Kidney (tissue), 13 donors: ENCODE measurements at regions not wholly inside any gene's neighbourhood (a gene's known extent, or its start where the extent isn't known, plus 50 kb on each side); places are given as distances from the start of the nearest gene placed in this dataset.

Experiments
- DNase-seq, 5 donors: peaks; one replicate each; pipeline ENCODE4 v3.0.0-alpha.2; 2013 to 2020
- FAIRE-seq: peaks from 2 replicates; lab custom pipeline; 2012; peaks lifted over from hg19 to GRCh38; lab: Jason Lieb, UNC
- H3K27ac ChIP-seq, 2 donors: one replicate each; pipeline ENCODE4 v1.7.0; 2013; ENCODE audit warnings: low read depth in 2 of 2, low read length in 2 of 2, inconsistent platforms in 1 of 2
- H3K27me3 ChIP-seq: one replicate; pipeline ENCODE4 v1.7.1; 2013; ENCODE audit warnings: low read length, inconsistent platforms; ENCODE audit not compliant: control insufficient read depth, insufficient read depth
- H3K36me3 ChIP-seq, 3 donors: one replicate each; pipeline versions ENCODE4 v1.7.0 to v1.7.1; 2013; ENCODE audit warnings: low read length in 3 of 3, control low read depth in 1 of 3, inconsistent platforms in 1 of 3; ENCODE audit not compliant: insufficient read depth in 3 of 3, control insufficient read depth in 2 of 3
- H3K4me1 ChIP-seq, 3 donors: one replicate each; pipeline versions ENCODE4 v1.7.0 to v1.7.1; 2013; ENCODE audit warnings: low read length in 3 of 3, inconsistent platforms in 1 of 3, low read depth in 1 of 3; ENCODE audit not compliant: control insufficient read depth in 2 of 3, insufficient read depth in 2 of 3
- H3K4me3 ChIP-seq, 3 donors: one replicate each; pipeline versions ENCODE4 v1.7.0 to v1.8.1; 2013; ENCODE audit warnings: low read length in 3 of 3, control low read depth in 1 of 3, inconsistent platforms in 1 of 3
- H3K9ac ChIP-seq, 3 donors: one replicate each; pipeline versions ENCODE4 v1.7.0 to v1.7.1; 2013; ENCODE audit warnings: low read length in 3 of 3, control low read depth in 1 of 3, inconsistent platforms in 1 of 3
- H3K9me3 ChIP-seq, 3 donors: one replicate each; pipeline versions ENCODE4 v1.7.0 to v1.7.1; 2013; ENCODE audit warnings: low read length in 3 of 3, control low read depth in 1 of 3, inconsistent platforms in 1 of 3; ENCODE audit not compliant: control insufficient read depth in 2 of 3, insufficient read depth in 1 of 3
- intact Hi-C: fragments of 100-400 bp; cut with DNase I; formaldehyde crosslinking; loops from one replicate; pipeline ENCODE4 v1.11.1; 2022
- TF ChIP-seq, protein P1 (sequence below): IDR thresholded peaks from 3 replicates; pipeline ENCODE4 v1.5.1; 2012; ENCODE audit warnings: mild to moderate bottlenecking, moderate library complexity, borderline replicate concordance; ENCODE audit not compliant: insufficient read depth; ENCODE audit errors: extremely low read depth
- donor health status: control.
- donor health status: control.
- donor health status: control.
- donor health status: control.
- donor health status: control.
- donor health status: DM: yes; HTN: yes; CAD: no.
- donor health status: Normal renal cell carcinoma (clear cell type).

DNA sequence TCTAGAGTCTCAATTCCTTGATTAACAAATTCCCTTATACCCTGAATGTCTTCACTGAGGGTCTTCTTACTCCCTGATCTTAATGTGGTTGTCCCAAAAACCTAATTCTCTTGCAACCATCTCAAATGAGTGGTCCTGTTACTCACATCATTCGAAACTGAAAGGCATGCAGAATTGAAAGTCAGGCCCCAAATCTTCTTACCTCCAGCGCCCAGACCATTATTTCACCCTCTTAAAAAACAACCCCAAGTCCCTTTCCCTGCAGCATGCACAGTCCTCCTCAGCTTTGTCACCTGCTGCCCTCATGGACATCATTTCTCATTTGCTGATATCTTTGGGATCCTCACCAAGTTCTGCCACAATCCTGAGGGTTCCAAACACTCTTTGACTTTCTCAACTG lies 230.1 kb downstream of the SEC16B start:
- Histone ChIP-seq H3K36me3 (no peaks in the 10 kb centered on the region), H3K27ac (no peak overlapping the region), H3K9me3 (no peaks in the 10 kb centered on the region), H3K4me3 (no peak overlapping the region), H3K9ac (no peak overlapping the region), H3K27me3 (no peaks in the 10 kb centered on the region), H3K4me1 (no peaks in the 10 kb centered on the region)
- TF ChIP-seq, protein P1, sequence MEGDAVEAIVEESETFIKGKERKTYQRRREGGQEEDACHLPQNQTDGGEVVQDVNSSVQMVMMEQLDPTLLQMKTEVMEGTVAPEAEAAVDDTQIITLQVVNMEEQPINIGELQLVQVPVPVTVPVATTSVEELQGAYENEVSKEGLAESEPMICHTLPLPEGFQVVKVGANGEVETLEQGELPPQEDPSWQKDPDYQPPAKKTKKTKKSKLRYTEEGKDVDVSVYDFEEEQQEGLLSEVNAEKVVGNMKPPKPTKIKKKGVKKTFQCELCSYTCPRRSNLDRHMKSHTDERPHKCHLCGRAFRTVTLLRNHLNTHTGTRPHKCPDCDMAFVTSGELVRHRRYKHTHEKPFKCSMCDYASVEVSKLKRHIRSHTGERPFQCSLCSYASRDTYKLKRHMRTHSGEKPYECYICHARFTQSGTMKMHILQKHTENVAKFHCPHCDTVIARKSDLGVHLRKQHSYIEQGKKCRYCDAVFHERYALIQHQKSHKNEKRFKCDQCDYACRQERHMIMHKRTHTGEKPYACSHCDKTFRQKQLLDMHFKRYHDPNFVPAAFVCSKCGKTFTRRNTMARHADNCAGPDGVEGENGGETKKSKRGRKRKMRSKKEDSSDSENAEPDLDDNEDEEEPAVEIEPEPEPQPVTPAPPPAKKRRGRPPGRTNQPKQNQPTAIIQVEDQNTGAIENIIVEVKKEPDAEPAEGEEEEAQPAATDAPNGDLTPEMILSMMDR = no peak
- intact Hi-C loops = no loop called here
- FAIRE-seq = no peak
- no peak for DNase-seq

DNA sequence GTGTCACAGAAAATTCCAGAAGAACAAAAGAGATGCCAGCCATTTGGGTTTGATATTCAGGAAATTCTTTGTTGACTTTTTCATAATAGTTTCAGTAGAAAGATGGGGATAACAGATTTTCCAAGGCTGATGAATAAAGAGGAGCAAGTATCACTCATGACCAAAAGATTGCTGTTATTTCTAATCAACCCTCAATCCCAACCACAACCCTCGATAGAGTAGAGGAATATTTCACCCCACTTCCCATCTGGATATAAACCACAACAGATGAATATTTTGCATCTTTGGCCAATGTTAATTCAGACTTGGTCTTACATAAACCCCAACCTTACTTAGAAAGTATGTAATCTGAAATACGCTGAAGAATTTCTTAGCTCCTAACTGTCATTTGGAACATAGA lies 232.4 kb downstream of the SEC16B start:
- TF ChIP-seq, protein P1 = no peak
- Histone ChIP-seq H3K9me3 (no peaks in the 10 kb centered on the region), H3K4me1 (no peaks in the 10 kb centered on the region), H3K27me3 (no peaks in the 10 kb centered on the region), H3K9ac (no peak overlapping the region), H3K4me3 (no peak overlapping the region), H3K36me3 (no peaks in the 10 kb centered on the region), H3K27ac (no peak overlapping the region)
- DNase-seq = no peak
- FAIRE-seq = no peak
- intact Hi-C loops = no loop called here

DNA sequence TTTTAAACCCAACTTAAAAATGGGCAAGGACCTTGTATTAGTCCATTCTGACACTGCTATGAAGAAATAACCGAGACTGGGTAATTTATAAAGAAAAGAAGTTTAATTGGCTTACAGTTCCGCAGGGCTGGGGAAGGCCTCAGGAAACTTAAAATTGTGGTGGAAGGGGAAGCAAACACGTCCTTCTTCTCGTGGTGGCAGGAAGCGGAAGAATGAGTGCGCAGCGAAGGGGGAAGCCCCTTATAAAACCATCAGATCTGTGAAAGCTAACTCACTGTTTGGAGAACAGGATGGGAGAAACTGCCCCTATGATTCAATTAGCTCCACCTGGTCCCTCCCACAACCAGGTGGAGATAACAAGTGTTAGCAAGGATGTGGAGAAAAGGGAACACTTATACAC lies 237.7 kb downstream of the SEC16B start:
- TF ChIP-seq, protein P1 = no peak
- FAIRE-seq = no peak
- Histone ChIP-seq H3K36me3 (no peaks in the 10 kb centered on the region), H3K27ac (no peak overlapping the region), H3K9me3 (no peaks in the 10 kb centered on the region), H3K4me3 (no peak overlapping the region), H3K9ac (no peak overlapping the region), H3K4me1 (no peaks in the 10 kb centered on the region), H3K27me3 (no peaks in the 10 kb centered on the region)
- intact Hi-C loops = no loop called here
- no peak for DNase-seq

DNA sequence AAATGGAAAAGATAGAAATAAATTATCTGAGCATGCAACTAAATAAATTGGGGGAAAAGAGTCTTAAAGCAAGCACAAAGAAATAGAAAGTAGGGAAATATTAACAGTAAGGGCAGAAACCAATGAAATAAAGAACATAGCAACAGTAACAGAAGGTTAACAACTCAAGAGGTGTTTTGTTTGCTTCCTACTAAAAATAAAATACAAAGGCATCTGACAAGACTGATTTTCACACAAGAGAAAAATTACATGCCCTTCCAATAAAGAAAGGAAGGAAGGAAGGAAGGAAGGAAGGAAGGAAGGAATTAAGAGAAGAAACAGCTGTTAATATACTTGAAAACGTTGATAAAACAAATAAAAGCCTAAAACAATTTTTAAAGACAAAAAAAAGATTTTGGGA lies 240.2 kb downstream of the SEC16B start:
- H3K9ac ChIP-seq = no peak overlapping the region
- TF ChIP-seq, protein P1 = no peak
- H3K27ac ChIP-seq = no peak overlapping the region
- peaks cover 0 to 2% (median 0%) of the 10 kb centered on the region in 3 donors for H3K9me3 ChIP-seq
- FAIRE-seq (no peak), DNase-seq (no peak)
- H3K4me1 ChIP-seq = no peaks in the 10 kb centered on the region
- intact Hi-C loops = no loop called here
- H3K4me3 ChIP-seq = no peak overlapping the region
- no peaks in the 10 kb centered on the region for H3K27me3 ChIP-seq
- H3K36me3 ChIP-seq = no peaks in the 10 kb centered on the region
